ENCODE measurements at regions not wholly inside any gene's neighbourhood (a gene's known extent, or its start where the extent isn't known, plus 50 kb on each side); places are given as distances from the start of the nearest gene placed in this dataset.

DNA sequence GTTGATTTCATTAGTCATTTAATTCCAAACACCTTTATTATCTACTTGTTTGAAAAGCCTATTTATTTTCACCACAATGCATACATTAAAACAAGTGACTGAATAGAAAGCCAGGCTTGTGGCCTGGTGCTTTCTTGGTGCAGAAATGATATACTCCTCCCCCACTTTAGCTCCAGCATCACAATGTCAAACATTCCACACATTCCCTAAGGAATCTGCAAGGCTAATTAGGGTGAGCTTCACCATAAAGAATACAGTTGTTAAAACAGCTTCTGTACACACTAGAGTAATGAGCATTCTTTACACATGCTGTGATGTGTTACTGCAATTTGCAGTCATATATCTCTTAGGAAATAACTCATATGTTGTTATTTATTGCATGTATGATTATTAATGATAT, 705.7 kb downstream of the CETN3 start:
- TF ChIP-seq, protein P1, sequence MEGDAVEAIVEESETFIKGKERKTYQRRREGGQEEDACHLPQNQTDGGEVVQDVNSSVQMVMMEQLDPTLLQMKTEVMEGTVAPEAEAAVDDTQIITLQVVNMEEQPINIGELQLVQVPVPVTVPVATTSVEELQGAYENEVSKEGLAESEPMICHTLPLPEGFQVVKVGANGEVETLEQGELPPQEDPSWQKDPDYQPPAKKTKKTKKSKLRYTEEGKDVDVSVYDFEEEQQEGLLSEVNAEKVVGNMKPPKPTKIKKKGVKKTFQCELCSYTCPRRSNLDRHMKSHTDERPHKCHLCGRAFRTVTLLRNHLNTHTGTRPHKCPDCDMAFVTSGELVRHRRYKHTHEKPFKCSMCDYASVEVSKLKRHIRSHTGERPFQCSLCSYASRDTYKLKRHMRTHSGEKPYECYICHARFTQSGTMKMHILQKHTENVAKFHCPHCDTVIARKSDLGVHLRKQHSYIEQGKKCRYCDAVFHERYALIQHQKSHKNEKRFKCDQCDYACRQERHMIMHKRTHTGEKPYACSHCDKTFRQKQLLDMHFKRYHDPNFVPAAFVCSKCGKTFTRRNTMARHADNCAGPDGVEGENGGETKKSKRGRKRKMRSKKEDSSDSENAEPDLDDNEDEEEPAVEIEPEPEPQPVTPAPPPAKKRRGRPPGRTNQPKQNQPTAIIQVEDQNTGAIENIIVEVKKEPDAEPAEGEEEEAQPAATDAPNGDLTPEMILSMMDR (IDR thresholded peaks at IDR 0.05 in 8 of 11, conservative IDR thresholded peaks at IDR 0.05 in 3 of 11), result no peak
- TF ChIP-seq POLR2A (IDR thresholded peaks at IDR 0.05) (no peak), POLR2AphosphoS5 (IDR thresholded peaks at IDR 0.05) (no peak)

Measured in spleen (tissue), 7 donors.